Medulla oblongata (tissue), 1 donor: ENCODE measurements at regions not wholly inside any gene's neighbourhood (a gene's known extent, or its start where the extent isn't known, plus 50 kb on each side); places are given as distances from the start of the nearest gene placed in this dataset.

Source experiments
- DNase-seq: peaks from one replicate; pipeline ENCODE4 v3.0.0-alpha.2; 2015; ENCODE audit errors: extremely low spot score

DNA sequence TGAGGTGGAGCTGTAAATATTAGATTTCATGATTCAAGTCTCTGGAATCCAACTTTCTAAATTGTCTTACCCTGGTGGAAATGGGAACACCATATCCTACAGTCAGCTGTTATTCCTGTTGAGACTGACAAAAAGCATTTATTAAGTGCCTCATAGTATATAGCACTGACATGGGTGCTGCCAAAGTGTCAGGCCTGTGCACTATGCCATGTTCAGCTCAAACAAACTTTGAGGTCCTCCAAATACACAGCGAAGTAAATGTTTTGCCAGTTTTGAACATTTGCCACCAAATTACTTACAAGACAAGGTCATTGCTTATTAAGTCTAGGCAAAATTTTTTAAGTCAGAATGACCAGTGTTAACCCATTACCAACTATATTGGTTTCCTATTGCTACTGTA is 162.9 kb upstream of the SLC25A13 start:
- no peak for DNase-seq

DNA sequence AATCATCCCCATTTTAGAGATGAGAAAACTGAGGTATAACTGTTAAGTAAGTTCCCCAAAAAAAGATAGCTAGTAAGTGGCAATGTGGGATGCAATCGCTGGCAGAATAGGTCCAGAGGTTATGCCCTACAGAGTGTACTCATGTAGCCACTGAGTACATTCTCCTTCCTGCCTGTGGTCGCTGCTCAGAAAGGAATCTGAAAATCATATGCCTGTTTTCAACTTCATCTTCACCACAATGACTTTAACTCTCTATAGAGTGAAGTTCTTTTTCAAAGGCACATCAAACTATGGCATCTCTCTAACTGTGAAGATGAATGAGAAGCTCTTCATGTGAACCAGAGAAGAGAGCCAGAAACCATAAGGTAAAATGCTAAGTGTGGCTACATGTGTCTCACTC is 162.2 kb upstream of the SLC25A13 start:
- no peak for DNase-seq

DNA sequence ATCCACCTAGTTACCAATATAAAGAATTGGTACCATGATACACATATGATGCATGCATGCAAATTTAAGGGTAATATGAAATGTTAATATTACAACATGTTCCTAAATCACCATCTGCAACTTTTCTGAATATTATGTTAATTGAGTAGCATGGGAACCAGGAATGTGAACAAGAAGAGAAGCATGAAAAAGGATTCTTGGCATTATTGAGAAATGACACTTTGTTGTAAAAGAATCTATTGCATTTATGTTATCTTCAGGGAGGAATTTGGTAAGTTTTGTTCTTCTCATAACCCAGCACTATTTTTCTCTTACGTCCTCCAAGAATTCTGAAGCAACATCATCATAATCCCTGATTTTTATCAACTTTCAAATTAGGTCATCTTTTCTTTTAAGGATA is 159.9 kb upstream of the SLC25A13 start:
- DNase-seq: no peak

- DNase-seq: no peak
Measured at GRCh38 chr7:96479015-96479645, 157.2 kb upstream of the SLC25A13 start.

DNA sequence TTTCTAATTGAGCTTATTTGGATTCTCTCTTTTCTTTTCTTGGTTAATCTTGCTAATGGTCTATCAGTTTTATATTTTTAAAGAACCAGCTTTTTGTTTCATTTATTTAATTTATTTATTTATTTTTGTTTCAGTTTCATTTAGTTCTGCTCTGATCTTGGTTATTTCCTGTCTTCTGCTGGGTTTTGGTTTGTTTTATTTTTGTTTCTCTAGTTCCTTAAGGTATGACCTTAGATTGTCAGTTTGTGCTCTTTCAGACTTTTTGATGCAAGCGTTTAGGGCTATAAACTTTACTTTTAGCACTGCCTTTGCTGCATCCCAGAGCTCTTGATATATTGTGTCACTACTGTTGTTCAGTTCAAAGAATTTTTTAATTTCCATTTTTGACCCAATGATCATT is 149.7 kb upstream of the SLC25A13 start:
- DNase-seq: no peak

GRCh38 chr7:96452146-96452545 is 130.2 kb upstream of the SLC25A13 start:
- no peak for DNase-seq

GRCh38 chr7:96449094-96449493 is 127.2 kb upstream of the SLC25A13 start:
- no peak for DNase-seq

DNA sequence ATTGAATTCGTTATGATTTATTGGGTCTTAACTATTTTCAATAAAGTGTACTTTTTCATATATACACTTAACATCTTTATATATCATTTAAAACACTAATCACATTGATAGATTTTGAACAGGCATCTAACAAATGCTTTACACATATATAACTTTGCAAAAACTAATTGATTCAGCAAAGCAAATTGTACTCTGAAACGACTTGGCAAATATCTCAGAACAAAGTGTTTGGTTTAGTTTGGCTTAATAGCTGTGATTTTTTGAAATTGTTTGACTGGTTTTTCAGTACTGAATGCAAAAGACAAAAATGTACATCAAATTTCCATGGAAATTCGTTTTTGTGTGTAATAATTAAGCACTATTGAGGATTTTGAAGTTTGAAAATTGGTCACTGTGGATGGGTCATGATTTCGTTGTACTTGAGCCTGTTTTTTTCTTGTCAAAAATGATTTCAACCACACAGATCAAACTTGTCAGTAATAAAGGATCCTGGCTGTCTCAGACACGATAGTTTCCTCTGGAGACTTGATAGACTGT is 125.3 kb upstream of the SLC25A13 start:
- DNase-seq: no peak

DNA sequence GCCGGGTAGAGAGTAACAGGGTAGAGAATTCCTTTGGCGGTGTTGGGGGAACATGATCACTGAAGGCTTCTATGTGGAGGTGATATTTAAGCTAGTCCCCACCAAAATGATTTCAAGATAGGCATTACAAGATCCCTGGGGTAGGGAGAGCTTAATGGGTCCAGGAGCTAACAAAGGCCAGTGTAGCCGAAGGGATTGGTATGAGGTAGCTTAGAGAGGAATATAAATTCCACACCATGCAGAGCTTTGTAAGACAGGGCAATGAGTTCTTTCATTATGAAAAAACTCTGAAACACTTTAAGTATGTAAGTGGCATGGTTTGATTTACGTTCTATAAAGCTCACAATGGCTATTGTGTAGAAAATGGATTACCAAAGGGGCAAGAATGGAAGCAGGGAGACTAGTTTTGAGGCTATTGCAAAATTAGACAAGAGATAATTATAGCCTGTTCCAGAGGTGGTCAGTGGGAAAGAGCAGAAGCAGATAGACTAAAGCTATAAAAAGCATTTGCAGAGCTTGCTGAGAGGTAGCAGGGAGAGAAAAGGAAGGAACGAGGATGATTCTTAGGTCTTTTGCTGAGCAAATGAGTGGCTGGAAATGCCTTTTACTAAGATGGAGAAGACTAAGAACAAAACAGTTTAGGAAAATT is 119.7 kb upstream of the SLC25A13 start:
- DNase-seq: no peak

- no peak for DNase-seq
Measured at GRCh38 chr7:96440328-96440727, 118.4 kb upstream of the SLC25A13 start.

DNA sequence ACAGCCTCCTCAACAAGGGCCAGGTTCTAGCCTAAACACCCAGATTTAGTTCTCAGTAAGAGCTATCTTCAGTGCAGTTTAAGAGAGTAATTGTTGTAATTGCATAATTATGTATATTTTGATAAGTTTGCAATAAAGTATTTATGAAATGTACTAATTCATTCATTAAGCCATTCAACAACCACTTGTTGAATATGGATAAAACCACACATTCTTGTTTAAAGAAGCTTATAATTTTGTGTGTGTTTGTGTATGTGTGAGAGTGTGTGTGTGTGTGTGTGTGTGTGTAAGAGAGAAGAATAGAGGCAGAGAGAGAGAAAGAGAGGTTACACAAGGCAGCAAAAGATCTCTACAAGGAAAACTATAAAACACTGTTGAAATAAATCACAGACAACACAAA is 115.0 kb upstream of the SLC25A13 start:
- no peak for DNase-seq

- no peak for DNase-seq
Measured at GRCh38 chr7:96430356-96430755, 108.5 kb upstream of the SLC25A13 start.

GRCh38 chr7:96427143-96427542 is 105.2 kb upstream of the SLC25A13 start:
- no peak for DNase-seq

DNA sequence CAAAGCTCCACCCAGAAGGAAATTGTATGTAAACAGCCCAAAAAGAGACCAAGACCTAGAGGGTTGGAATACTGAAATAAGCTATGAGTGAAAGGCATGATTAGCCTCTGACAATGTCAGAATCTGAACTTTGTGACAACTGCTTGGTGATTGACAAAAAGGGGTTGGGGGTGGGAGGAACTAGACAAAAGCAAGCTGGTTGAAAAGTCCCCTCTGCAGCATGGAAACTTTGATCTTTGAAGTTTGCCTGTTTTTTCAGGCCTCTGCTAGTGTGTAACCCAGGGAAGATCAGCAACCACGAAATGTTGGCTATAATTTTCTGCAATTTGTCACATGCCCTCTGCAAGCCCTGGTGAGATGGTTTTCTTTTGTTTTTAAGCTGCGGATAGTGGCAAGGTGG is 104.8 kb upstream of the SLC25A13 start:
- DNase-seq: no peak

- DNase-seq: no peak
Measured at GRCh38 chr7:96426027-96426426, 104.1 kb upstream of the SLC25A13 start.

DNA sequence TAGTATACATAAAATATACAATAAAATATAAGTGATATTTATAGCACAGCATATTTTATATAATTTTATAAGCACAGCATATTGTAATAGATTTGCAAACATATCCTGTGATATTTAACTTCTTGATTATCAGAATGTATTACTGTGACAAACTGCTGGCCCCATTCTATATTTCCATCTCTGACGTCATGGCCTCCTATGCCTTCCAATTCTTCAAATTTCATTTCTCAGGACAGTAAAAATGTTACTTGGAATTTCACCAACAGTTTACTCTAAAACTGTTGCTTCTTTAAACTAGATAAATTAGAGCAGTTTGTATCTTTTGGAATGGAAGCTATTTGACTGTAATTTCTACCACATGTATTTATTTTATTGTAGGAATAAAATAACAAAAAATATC is 102.5 kb upstream of the SLC25A13 start:
- no peak for DNase-seq

DNA sequence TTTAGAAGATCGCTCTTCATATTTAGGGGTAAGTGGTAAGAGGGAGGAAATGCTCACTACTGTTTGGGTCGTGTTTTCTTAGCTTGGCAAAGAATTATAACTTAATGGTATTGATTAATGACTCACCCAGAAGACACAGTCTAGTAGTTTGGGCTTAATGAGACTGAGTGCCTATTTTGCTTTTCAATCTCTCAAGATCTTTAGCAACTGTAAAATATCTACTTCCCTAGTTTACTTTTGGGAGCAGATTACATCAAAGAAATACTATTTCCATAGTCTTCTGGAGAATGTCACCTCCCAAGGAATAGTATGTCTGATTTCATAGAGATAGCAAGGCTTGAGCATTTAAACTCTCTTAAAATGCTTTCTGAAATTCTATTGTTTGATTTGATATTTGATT is 100.5 kb upstream of the SLC25A13 start:
- DNase-seq: no peak

GRCh38 chr7:96418581-96418980 is 96.7 kb upstream of the SLC25A13 start:
- no peak for DNase-seq

DNA sequence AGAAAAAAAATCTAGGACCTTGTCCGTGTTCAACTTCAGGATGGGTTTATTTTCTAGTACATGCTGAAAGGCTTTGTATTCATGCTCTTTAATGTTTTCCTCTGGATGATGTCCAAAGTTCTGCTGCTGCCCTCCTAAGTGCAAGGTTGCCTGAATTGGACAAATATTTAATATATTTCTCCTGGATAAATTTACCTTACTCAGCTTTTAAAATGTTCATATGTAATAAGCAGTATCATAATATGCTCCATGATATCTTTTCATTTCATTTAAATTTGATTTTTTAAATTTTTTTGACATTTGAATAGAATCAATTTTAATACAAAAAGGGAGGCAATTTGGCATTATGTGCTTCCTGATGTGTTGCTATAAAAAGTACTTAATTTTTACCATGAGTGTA is 95.9 kb upstream of the SLC25A13 start:
- no peak for DNase-seq

DNA sequence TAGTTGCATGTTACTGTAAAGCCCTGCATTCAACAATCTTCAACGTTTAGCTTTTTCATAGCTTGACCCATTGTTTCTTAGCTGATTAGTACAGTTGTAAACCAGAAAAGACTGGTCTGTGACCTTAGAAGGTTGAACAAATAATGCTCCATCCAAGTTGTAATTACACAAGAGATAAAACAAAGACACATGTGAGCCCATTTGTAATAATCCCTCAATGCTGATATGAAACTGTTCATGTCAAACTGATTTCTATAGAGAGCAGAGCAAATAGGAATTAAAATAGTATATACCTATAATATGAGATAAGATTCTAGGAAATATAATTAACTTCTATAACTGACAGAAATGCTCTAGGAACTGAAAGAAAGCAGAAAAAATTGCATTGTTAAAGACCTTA is 94.7 kb upstream of the SLC25A13 start:
- no peak for DNase-seq

DNA sequence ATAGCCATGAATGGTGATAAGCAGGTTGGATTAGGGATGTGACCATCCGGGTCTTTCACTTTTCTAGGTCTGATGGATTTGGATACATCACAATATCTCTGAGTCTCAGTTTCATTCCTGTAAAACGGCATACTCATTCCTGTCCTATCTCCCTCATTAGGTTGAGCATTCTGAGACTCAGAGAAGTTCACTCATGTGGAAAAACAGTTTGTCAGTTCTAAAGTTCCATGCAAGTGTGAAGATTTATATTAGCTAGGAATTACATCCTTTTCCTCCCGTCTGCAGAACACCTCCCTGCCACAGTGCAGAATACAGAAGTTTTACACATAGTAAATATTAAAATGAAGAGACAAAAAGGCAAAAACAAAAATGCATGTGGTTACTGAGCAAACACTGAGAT is 94.2 kb upstream of the SLC25A13 start:
- no peak for DNase-seq

DNA sequence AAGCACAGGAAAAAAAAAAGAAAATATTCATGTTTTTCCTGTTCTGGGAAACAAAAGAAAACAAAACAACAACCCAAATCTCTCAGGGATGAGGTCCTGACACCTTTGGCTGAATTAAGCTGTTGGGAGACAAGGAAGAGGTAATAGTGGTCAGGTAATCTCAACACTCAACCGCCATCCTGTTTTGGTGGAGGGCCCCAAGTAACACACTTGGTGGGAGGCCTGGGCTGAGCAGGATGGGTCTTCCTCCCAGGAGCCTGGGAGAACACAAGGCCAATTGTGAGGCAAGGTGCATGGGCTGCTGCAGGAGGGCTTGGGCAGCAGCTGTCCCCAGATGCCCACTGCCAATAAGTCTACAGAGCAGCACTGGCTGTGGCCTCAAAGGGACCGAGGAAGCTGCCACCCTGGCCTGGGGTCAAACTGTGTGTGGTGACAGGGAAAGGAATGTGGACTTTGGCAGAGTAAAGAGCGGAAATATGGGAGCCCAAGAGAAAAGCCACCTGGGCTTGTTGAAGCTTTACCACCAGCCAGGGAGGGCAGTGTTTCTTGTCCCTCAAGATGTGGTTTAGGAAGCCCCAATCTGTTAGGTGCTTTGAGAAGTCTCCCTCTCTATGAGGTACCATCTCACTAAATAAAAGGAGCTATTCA is 93.5 kb upstream of the SLC25A13 start:
- DNase-seq: no peak

- DNase-seq: peak; percentile 82
Measured at GRCh38 chr7:96414931-96415292, 93.0 kb upstream of the SLC25A13 start.
